ENCODE measurements at regions not wholly inside any gene's neighbourhood (a gene's known extent, or its start where the extent isn't known, plus 50 kb on each side); places are given as distances from the start of the nearest gene placed in this dataset.

GRCh38 chr1:36639461-36639860, 156.7 kb upstream of the CSF3R start:
- Histone ChIP-seq H3K4me2 (no peak overlapping the region), H3K4me3 (no peak overlapping the region), H3K27ac (no peak overlapping the region), H3K9me3 (no peaks in the 10 kb centered on the region), H4K20me1 (no peaks in the 10 kb centered on the region), H3K4me1 (peaks cover 13% of the 10 kb centered on the region), H3K9ac (no peak overlapping the region), H3K27me3 (no peaks in the 10 kb centered on the region), H3K36me3 (no peaks in the 10 kb centered on the region)
- no peak for TF ChIP-seq Cebpa-rat (IDR thresholded peaks at IDR 0.05)

- no peaks in the 10 kb centered on the region for H3K36me3 ChIP-seq
- no peaks in the 10 kb centered on the region for H3K9me3 ChIP-seq
- H3K27ac ChIP-seq = no peak overlapping the region
- H3K27me3 ChIP-seq = no peaks in the 10 kb centered on the region
- H3K9ac ChIP-seq = no peak overlapping the region
- no peak overlapping the region for H3K4me2 ChIP-seq
- no peak overlapping the region for H3K4me3 ChIP-seq
- peaks cover 3% of the 10 kb centered on the region for H3K4me1 ChIP-seq
- no peak for TF ChIP-seq Cebpa-rat (IDR thresholded peaks at IDR 0.05)
- H4K20me1 ChIP-seq = no peaks in the 10 kb centered on the region
These were observed 155.6 kb upstream of the CSF3R start for GRCh38 chr1:36638268-36638667.

DNA sequence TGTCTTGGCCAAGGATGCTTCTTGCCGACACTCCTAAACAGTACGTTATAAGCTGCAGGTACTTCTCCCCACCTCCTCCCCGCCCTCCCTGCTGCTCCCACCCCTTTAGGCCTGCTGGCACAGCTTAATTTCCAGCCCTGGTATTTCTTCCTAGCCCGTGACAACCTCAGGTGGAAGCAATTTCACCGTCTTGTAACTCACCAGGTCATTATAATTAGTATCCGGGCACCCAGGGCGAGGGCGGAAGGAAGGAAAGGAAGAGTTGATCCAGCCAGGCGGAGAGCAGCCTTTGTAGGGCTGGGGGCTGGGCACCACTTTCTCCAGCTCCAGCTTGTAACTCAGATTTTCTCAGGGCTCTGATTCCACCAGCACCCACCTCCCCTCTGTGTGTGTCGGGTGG, 153.5 kb upstream of the CSF3R start:
- no peak overlapping the region for H3K4me3 ChIP-seq
- H3K4me1 ChIP-seq = no peaks in the 10 kb centered on the region
- H3K4me2 ChIP-seq = no peak overlapping the region
- no peak for TF ChIP-seq Cebpa-rat (IDR thresholded peaks at IDR 0.05)
- H4K20me1 ChIP-seq = no peaks in the 10 kb centered on the region
- H3K36me3 ChIP-seq = no peaks in the 10 kb centered on the region
- H3K9ac ChIP-seq = no peak overlapping the region
- no peak overlapping the region for H3K27ac ChIP-seq
- no peaks in the 10 kb centered on the region for H3K27me3 ChIP-seq
- H3K9me3 ChIP-seq = no peaks in the 10 kb centered on the region

- no peaks in the 10 kb centered on the region; the same call in 1 of the 2 replicates for H3K27me3 ChIP-seq
- TF ChIP-seq Cebpa-rat (IDR thresholded peaks at IDR 0.05) = no peak
These were observed 152.6 kb upstream of the CSF3R start for GRCh38 chr1:36635284-36635683.

GRCh38 chr1:36628804-36629203, 146.1 kb upstream of the CSF3R start:
- no peak overlapping the region for H3K4me2 ChIP-seq

More at GRCh38 chr1:36635284-36635683, 152.6 kb upstream of the CSF3R start:
- no peaks in the 10 kb centered on the region for H3K9me3 ChIP-seq
- H3K4me2 ChIP-seq = no peak overlapping the region
- H3K9ac ChIP-seq = no peak overlapping the region
- no peaks in the 10 kb centered on the region for H4K20me1 ChIP-seq
- H3K36me3 ChIP-seq = no peaks in the 10 kb centered on the region
- H3K4me3 ChIP-seq = no peak overlapping the region
- no peak overlapping the region for H3K27ac ChIP-seq
- H3K4me1 ChIP-seq = no peaks in the 10 kb centered on the region

DNA sequence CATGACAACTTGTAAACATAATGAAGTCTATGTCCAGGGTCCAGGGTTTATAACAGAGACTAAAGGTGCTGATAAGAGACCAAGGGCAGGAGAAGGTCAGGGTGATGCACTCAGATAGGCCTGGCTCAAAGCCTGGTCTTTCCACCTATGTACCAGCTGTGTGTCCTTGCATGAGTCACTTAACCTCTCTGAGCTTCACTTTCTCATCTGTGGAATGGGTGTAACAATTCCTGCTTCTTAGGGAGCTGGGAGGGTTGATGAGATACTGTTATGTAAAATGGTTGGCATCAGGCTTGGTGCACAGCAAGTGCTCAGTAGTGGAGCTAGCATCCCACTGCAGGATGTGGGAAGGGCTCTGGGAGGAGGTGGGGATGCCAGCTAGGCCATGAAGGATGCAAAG, 143.7 kb upstream of the CSF3R start:
- no peaks in the 10 kb centered on the region; the same call in 1 of the 2 replicates for H3K27me3 ChIP-seq
- no peak for TF ChIP-seq Cebpa-rat (IDR thresholded peaks at IDR 0.05)

More at GRCh38 chr1:36628804-36629203, 146.1 kb upstream of the CSF3R start:
- Histone ChIP-seq H3K4me3 (no peak overlapping the region), H3K27ac (no peak overlapping the region), H3K36me3 (no peaks in the 10 kb centered on the region), H3K9me3 (no peaks in the 10 kb centered on the region), H4K20me1 (no peaks in the 10 kb centered on the region), H3K4me1 (no peaks in the 10 kb centered on the region), H3K27me3 (no peaks in the 10 kb centered on the region; the same call in 1 of the 2 replicates), H3K9ac (no peak overlapping the region)
- no peak for TF ChIP-seq Cebpa-rat (IDR thresholded peaks at IDR 0.05)

DNA sequence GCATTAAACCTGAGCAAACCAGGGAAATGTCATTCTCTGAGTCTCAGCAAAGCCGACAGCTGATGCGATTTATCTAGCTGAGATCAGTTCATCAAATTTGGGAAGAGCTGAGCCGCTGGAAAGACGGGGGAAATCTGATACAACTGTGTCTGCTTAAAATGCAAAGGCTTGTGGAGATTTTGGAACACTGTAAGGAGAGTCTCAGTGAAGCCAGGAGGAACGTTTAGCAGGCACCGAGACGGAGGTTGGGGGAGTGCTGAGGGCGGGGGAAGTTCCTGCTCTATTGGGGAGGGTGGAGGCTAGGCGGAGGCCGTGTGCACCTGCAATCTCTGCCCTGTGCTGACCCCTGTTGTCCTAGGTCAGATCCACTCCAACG, 143.2 kb upstream of the CSF3R start:
- no peak overlapping the region for H3K4me3 ChIP-seq
- no peaks in the 10 kb centered on the region for H4K20me1 ChIP-seq
- no peak overlapping the region for H3K9ac ChIP-seq
- no peaks in the 10 kb centered on the region; the same call in 1 of the 2 replicates for H3K27me3 ChIP-seq
- no peak for TF ChIP-seq Cebpa-rat (IDR thresholded peaks at IDR 0.05)
- H3K36me3 ChIP-seq = peaks cover 4% of the 10 kb centered on the region; the same call in 1 of the 2 replicates
- H3K27ac ChIP-seq = no peak overlapping the region
- H3K4me1 ChIP-seq = no peaks in the 10 kb centered on the region
- no peak overlapping the region for H3K4me2 ChIP-seq
- peaks cover 11% of the 10 kb centered on the region for H3K9me3 ChIP-seq

More for the DNA sequence above, 143.7 kb upstream of the CSF3R start:
- no peaks in the 10 kb centered on the region for H4K20me1 ChIP-seq
- peaks cover 5% of the 10 kb centered on the region for H3K9me3 ChIP-seq
- no peaks in the 10 kb centered on the region for H3K4me1 ChIP-seq
- H3K36me3 ChIP-seq = peaks cover 2% of the 10 kb centered on the region; the same call in 1 of the 2 replicates
- H3K9ac ChIP-seq = no peak overlapping the region
- H3K4me3 ChIP-seq = no peak overlapping the region
- no peak overlapping the region for H3K27ac ChIP-seq
- no peak overlapping the region for H3K4me2 ChIP-seq

DNA sequence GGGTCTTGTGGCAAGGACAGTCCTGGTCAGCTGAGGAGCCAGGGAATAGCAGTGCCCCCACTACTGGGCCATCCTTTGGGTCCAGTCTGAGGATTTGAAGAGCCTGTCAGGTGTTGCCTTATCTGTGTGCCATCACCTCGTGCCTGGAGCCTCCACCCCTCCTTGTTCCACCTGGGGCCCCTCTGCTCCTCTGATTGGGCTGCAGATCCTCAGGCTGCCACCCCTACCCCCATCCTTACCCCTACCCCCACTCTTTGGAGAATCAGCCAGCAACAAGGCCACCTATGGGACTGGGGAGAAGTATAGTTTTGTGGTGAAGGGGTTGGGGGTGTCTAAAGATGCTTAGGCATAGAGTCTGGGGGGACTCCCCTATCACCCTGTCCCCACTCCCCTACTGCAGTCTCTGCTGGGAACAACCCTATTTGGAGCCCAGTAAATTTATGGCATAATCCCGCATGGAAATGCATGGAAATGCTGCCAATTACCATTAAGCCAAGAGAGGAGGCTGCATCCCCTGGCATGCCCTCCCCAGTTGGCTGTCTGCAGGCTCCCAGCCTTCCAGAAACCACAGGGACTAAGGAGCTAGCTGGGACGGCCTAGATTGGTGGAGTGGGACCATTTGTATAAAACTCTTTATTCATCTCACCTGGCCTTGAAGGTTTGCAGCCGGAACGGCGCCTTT, 142.7 kb upstream of the CSF3R start:
- no peaks in the 10 kb centered on the region for H3K4me1 ChIP-seq
- no peak overlapping the region for H3K9ac ChIP-seq
- H3K27me3 ChIP-seq = no peaks in the 10 kb centered on the region
- no peak overlapping the region for H3K4me3 ChIP-seq
- H4K20me1 ChIP-seq = no peaks in the 10 kb centered on the region
- H3K9me3 ChIP-seq = peaks cover 13% of the 10 kb centered on the region
- TF ChIP-seq Cebpa-rat (IDR thresholded peaks at IDR 0.05) = no peak
- H3K36me3 ChIP-seq = peaks cover 4% of the 10 kb centered on the region; the same call in 1 of the 2 replicates
- H3K27ac ChIP-seq = no peak overlapping the region
- no peak overlapping the region for H3K4me2 ChIP-seq

- no peaks in the 10 kb centered on the region for H3K4me1 ChIP-seq
- TF ChIP-seq Cebpa-rat (IDR thresholded peaks at IDR 0.05) = no peak
- peaks cover 17% of the 10 kb centered on the region for H3K9me3 ChIP-seq
- H3K27ac ChIP-seq = no peak overlapping the region
- no peaks in the 10 kb centered on the region for H3K27me3 ChIP-seq
- no peak overlapping the region for H3K9ac ChIP-seq
- H3K4me3 ChIP-seq = no peak overlapping the region
- H3K4me2 ChIP-seq = no peak overlapping the region
- no peaks in the 10 kb centered on the region for H4K20me1 ChIP-seq
- peaks cover 4% of the 10 kb centered on the region; the same call in 1 of the 2 replicates for H3K36me3 ChIP-seq
These were observed 141.8 kb upstream of the CSF3R start for GRCh38 chr1:36624466-36624865.

DNA sequence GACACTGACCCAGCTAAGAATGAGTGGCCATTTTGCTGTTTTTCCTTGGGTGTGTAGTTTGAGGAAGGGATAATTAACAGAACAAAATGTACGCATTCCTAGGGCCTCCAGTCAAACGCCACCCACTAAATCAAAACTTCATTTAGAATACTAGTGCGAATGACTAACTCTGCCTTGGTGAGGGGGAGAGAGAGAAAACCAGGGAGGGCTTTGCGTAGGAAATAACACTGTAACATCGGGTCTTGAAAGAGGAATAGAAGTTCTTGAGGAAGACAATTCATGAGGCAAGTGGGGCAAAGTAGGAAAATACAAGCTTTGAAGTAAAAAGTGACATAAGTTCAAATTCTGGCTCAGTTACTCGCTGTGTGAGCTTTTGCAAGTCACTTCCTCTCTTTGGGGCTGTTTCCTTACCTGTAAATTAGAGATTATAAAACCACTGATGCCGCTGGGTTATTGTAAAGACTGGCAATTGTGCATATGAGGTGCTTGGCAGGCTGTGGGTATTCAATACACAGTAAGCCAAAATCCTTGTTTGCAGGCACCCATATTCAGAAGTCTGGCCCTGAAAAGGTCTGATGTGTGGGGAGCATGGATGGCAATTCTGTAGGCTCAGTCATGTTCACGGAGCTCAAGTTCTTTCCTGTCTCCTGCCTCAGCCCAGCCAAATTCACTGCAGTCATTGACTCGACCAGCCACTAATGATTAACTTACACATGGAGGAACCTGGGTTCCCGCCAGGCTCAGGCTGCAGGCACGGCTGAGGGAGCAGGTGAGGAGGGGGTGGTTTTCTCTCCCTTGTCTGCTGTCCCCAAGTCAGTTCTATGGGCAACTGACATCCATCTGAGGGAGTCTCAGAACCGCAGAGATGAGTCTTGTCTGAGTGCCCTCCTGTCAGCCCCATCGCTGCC, 140.3 kb upstream of the CSF3R start:
- Histone ChIP-seq H3K4me3 (no peak overlapping the region), H3K9ac (no peak overlapping the region), H3K27me3 (no peaks in the 10 kb centered on the region), H3K9me3 (peaks cover 17% of the 10 kb centered on the region), H3K36me3 (peaks cover 4% of the 10 kb centered on the region; the same call in 1 of the 2 replicates), H4K20me1 (no peaks in the 10 kb centered on the region), H3K4me2 (no peak overlapping the region), H3K27ac (no peak overlapping the region), H3K4me1 (no peaks in the 10 kb centered on the region)
- TF ChIP-seq Cebpa-rat (IDR thresholded peaks at IDR 0.05) = no peak

Measured in BLaER1 (cell line).